Fibroblast of lung (primary cell): ENCODE measurements at regions not wholly inside any gene's neighbourhood (a gene's known extent, or its start where the extent isn't known, plus 50 kb on each side); places are given as distances from the start of the nearest gene placed in this dataset.

ENCODE experiments used
- EZH2 ChIP-seq: IDR thresholded peaks from 2 replicates; pipeline ENCODE4 v1.5.1; 2012; ENCODE audit warnings: low read length, control low read depth, mild to moderate bottlenecking; ENCODE audit errors: missing control alignments
- TF ChIP-seq, protein P1 (sequence below), 2 donors: IDR thresholded peaks in 1 of 2; conservative IDR thresholded peaks in 1 of 2; 1 replicate in 1 of 2; 2 replicates in 1 of 2; pipeline ENCODE4 v1.5.1; 2011 to 2012; ENCODE audit warnings: low read length in 2 of 2, control low read depth in 1 of 2, inconsistent platforms in 1 of 2, low read depth in 1 of 2, mild to moderate bottlenecking in 1 of 2

- TF ChIP-seq, protein P1, sequence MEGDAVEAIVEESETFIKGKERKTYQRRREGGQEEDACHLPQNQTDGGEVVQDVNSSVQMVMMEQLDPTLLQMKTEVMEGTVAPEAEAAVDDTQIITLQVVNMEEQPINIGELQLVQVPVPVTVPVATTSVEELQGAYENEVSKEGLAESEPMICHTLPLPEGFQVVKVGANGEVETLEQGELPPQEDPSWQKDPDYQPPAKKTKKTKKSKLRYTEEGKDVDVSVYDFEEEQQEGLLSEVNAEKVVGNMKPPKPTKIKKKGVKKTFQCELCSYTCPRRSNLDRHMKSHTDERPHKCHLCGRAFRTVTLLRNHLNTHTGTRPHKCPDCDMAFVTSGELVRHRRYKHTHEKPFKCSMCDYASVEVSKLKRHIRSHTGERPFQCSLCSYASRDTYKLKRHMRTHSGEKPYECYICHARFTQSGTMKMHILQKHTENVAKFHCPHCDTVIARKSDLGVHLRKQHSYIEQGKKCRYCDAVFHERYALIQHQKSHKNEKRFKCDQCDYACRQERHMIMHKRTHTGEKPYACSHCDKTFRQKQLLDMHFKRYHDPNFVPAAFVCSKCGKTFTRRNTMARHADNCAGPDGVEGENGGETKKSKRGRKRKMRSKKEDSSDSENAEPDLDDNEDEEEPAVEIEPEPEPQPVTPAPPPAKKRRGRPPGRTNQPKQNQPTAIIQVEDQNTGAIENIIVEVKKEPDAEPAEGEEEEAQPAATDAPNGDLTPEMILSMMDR (conservative IDR thresholded peaks at IDR 0.05 in 1 of 2, IDR thresholded peaks at IDR 0.05 in 1 of 2; ENCODE audit: low read depth in 1 of 2, low read length in 2 of 2): no peak
- TF ChIP-seq EZH2: no peak
Observed at GRCh38 chr3:147934451-147935180, 525.5 kb downstream of the ZIC1 start.
